K562 (cell line): ENCODE measurements at regions not wholly inside any gene's neighbourhood (a gene's known extent, or its start where the extent isn't known, plus 50 kb on each side); places are given as distances from the start of the nearest gene placed in this dataset.

ENCODE experiments used
- BRF1 ChIP-seq: IDR thresholded peaks from 3 replicates; pipeline ENCODE4 v1.6.1; 2011; ENCODE audit warnings: borderline replicate concordance, mild to moderate bottlenecking; ENCODE audit not compliant: insufficient read length; ENCODE audit errors: extremely low read depth
- ID3 ChIP-seq, 2 experiments: fragments of 250-450 bp in 1 of 2; fragments of 450-650 bp in 1 of 2; sonication (Bioruptor Pico) in 1 of 2; IDR thresholded peaks; 2 replicates each; pipeline versions ENCODE4 v1.6.1 to v1.8.0; 2016 to 2021; ENCODE audit warnings: mild to moderate bottlenecking in 2 of 2, moderate library complexity in 2 of 2, missing compliant biosample characterization in 1 of 2, missing genetic modification characterization in 1 of 2
- MYBL2 ChIP-seq, 2 experiments: fragments of 450-650 bp in 1 of 2; sonication (generic) in 1 of 2; formaldehyde crosslinking in 1 of 2; IDR thresholded peaks; 2 replicates each; pipeline versions ENCODE4 v1.6.1 to v1.8.1; 2017 to 2022; ENCODE audit warnings: borderline replicate concordance in 1 of 2, inconsistent platforms in 1 of 2, low read depth in 1 of 2, mild to moderate bottlenecking in 1 of 2, missing genetic modification reagents in 1 of 2, moderate library complexity in 1 of 2
- POLR2AphosphoS5 ChIP-seq: IDR thresholded peaks from 2 replicates; pipeline ENCODE4 v1.6.1; 2011; ENCODE audit warnings: mild to moderate bottlenecking, low read depth, low read length, moderate library complexity; ENCODE audit not compliant: control insufficient read depth, insufficient read depth
- POU5F1 ChIP-seq: fragments of 150-350 bp; IDR thresholded peaks from 2 replicates; pipeline ENCODE4 v1.6.1; 2014; ENCODE audit warnings: borderline replicate concordance, low read length, low read depth, mild to moderate bottlenecking; ENCODE audit not compliant: partially characterized antibody
- ZBTB26 ChIP-seq: fragments of 450-650 bp; formaldehyde crosslinking; IDR thresholded peaks from 2 replicates; pipeline ENCODE4 v1.4.0; 2022; ENCODE audit warnings: missing genetic modification characterization
- ZNF445 ChIP-seq: fragments of 250-450 bp; sonication (Bioruptor Pico); IDR thresholded peaks from 2 replicates; pipeline ENCODE4 v1.4.0; 2020; ENCODE audit warnings: low read depth, mild to moderate bottlenecking, moderate library complexity
- ZNF764 ChIP-seq: fragments of 250-450 bp; sonication (Bioruptor Pico); IDR thresholded peaks from 2 replicates; pipeline ENCODE4 v1.4.0; 2020; ENCODE audit warnings: low read depth, mild to moderate bottlenecking, moderate library complexity

- TF ChIP-seq POLR2AphosphoS5: no peak
- TF ChIP-seq ZBTB26: no peak
- no peak for TF ChIP-seq MYBL2 (IDR thresholded peaks at IDR 0.05; ENCODE audit: low read depth)
- TF ChIP-seq MYBL2 (CRISPR knock-in tag; IDR thresholded peaks at IDR 0.05; ENCODE audit: borderline replicate concordance): no peak
- no peak for TF ChIP-seq ZNF764 (CRISPR knock-in tag)
- TF ChIP-seq POU5F1: no peak
- no peak for TF ChIP-seq ZNF445 (CRISPR knock-in tag)
- TF ChIP-seq ID3 (CRISPR knock-in tag; IDR thresholded peaks at IDR 0.05): no peak
- no peak for TF ChIP-seq ID3 (tag; IDR thresholded peaks at IDR 0.05)
- no peak for TF ChIP-seq BRF1
Measured at GRCh38 chr18:39329496-39330275, 1764.1 kb upstream of the CELF4 start.
